HG03280 (cell line): ENCODE measurements at regions not wholly inside any gene's neighbourhood (a gene's known extent, or its start where the extent isn't known, plus 50 kb on each side); places are given as distances from the start of the nearest gene placed in this dataset.
"Not testable (repeated sequence)": the region's sequence is repeated elsewhere in the genome, so short reads cannot be mapped to it uniquely, and the experiment has no call there.

ENCODE experiments used
- ATAC-seq: cut with Tn5 transposase; IDR thresholded peaks from one replicate; pipeline ENCODE4 v1.9.1; 2021; ENCODE audit warnings: mild to moderate bottlenecking, moderate library complexity; ENCODE audit not compliant: unreplicated experiment

DNA sequence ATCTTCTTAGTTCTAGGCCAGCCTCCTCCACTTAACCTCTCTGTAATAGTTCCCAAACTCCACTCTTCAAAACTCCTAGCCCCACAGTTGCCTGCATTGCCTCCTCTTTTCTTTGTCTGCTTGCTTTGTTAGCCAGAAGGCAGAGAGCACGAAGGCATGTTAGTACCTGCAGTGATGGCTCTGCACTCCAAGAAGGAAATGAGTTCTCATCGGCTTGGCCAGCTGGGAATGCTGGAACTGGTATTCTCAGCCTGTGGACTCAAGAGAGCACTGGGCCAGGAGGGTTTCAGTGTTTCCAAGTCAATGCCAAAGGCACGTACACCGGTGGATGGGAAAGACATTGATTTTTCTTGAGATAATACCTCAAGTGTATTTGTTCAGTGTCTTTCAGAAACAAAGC lies 66.3 kb upstream of the HABP2 start:
- no peak for ATAC-seq

DNA sequence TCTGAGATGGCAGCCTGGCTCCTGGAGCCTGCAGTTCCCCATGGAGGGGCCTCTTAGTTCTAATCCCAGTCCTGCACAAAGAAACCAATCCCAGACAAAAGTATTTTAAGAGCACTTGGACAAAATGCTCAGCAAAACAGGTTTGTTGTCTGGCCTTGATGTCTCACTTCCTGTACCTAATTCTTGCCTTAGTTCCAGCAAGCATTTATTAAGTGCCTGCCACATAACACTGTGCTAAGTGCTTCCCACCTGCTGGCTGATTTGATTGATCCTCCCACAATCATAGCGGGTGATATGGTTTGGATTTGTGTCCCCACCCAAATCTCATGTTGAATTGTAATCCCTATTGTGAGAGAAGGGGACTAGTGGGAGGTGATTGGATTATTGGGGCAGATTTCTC lies 65.7 kb upstream of the HABP2 start:
- ATAC-seq = no peak

- ATAC-seq = no peak
These were observed 64.7 kb upstream of the HABP2 start for GRCh38 chr10:113488186-113488585.

DNA sequence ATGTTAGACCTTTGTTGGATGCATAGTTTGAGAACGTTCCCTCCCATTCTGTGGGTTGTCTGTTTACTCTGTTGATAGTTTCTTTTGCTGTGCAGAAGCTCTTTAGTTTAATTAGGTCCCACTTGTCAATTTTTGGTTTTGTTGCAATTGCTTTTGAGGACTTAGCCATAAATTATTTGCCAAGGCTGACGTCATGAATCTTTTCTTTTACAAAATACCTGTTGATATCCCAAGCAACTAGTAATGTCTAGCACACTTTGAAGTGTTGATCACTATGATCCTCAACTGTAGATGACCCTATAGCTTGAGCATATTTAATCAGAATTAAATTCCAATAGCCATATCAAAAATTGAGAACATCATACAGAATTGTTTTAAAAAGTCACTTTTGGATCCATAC lies 63.3 kb upstream of the HABP2 start:
- not testable (repeated sequence) for ATAC-seq

GRCh38 chr10:113491967-113492565 lies 60.8 kb upstream of the HABP2 start:
- ATAC-seq = no peak

GRCh38 chr10:113493195-113493594 lies 59.7 kb upstream of the HABP2 start:
- no peak for ATAC-seq

GRCh38 chr10:113493882-113494301 lies 59.0 kb upstream of the HABP2 start:
- ATAC-seq = no peak

DNA sequence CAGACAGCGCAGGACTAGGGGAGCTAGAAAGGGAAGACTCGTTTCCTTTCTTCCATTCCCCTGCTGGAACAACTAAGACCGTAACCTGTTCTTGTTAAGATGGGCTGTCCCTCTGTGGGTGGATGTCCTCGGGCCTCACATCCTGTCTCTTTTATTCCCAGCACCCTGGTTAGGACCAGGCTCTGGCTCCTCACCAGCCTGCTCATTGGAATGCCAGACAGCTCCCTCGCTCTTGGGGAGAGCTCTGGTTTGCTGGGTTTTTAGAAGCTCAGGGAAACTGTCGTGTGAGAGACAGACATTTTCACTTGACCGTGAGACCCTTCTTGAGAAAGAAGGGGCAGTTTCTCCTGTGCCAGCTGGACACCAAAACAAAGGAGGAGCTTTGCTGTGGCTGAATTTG lies 58.1 kb upstream of the HABP2 start:
- no peak for ATAC-seq

GRCh38 chr10:113495553-113495952 lies 57.3 kb upstream of the HABP2 start:
- ATAC-seq = no peak

DNA sequence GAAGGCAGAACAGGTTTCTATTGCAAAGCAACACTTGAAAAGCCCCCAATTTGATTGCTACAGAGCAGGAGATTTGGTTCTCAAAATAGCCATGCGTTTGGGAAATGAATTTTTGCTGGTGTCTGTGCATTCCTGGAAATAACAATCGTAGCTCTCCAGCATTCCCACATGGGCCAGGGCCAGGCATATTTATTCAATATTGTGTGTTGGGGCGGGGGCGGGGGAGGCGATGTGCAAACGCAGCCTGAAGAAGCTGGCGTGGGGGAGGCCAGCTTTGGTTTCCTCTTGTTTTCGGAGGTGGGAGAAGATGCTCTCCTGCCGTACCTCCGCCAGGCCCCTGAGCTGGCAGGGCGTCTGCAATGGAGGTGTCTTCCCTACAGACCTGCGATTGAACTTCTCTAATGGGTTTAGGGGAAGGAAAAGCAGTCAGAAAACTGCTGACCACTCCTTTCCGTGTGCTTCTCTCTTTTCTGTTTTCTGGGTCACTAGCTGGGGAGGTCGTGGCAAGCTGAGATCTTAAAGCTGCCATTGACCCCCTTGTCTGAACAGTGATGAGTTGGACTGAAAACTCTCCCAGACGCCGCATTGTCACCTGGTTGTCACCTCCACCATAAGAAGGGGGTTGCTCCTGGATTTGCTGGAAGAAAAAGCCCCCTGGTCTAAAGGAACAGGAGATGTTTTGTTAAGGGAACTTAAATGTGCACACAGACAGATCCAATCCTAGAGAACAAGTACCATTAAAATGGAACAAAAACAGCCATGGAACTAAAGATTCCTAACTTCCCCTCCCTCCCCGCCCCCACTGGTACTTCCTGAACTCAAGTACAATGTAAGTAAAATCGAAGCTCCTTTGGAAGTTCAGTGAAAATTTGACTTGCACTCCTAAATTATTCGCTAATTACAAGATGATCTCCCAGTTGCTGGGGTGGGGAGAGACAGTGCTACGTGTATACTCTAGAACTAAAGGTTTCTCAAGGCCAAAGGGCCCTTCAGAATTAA lies 56.4 kb upstream of the HABP2 start:
- no peak for ATAC-seq

- no peak for ATAC-seq
These were observed 55.7 kb upstream of the HABP2 start for GRCh38 chr10:113497198-113497597.

DNA sequence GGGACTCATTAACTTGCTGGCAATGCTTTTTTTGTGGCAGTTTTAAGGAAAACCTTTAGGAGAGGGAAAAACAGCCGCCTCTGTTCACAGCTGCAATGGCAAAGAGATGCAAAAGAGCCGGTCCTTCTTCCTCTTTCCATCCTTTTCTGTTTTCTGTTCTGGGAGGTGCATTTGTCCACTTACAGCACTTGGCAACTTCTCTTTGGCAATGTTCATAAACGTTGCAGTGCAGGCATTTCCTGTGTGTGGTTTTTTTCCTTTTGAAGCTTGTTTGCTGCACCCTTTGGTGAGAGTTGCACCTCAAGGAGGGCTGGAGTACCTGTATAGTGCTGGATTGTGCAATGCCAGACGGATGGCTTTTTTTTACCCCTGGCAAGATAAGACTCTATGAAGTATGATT lies 53.9 kb upstream of the HABP2 start:
- no peak for ATAC-seq

DNA sequence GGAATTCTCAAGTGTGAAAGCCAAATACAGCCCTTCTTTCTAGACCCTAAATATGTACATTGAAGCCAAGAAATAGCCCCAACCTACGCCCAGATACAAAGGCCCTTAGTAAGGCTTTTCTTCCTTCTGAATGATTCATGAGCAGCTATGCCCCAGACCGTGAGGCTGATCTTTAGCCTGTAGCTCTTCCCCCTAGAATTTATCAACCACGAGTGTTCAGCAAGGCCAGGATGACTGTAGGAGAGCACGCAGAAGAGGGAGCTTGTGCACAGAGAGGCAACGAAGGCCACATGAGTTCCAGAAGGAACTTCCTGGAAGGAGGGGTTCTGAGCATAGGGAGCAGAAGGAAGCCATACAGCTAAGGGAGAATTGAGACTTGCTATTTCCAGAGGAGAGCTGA lies 53.0 kb upstream of the HABP2 start:
- ATAC-seq = no peak

DNA sequence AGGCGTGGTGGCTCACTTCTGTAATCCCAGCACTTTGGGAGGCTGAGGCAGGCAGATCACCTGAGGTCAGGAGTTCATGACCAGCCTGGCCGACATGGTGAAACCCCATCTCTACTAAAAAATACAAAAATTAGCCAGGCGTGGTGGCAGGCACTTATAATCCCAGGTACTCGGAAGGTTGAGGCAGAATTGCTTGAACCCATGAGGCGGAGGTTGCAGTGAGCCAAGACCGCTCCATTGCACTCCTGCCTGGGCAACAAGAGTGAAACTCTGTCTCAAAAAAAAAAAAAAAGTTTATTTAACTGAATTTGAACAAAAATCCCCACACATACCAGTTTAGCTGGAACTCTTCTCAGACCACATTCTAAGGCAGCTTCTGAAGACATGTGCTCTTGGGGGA lies 51.8 kb upstream of the HABP2 start:
- not testable (repeated sequence) for ATAC-seq
